Endodermal cell (in vitro differentiated cells): ENCODE measurements at regions not wholly inside any gene's neighbourhood (a gene's known extent, or its start where the extent isn't known, plus 50 kb on each side); places are given as distances from the start of the nearest gene placed in this dataset.
"Not testable (repeated sequence)": the region's sequence is repeated elsewhere in the genome, so short reads cannot be mapped to it uniquely, and the experiment has no call there.

Experiments
- DNase-seq: peaks from one replicate; pipeline ENCODE4 v3.0.0-alpha.2; 2017
- H3K27ac ChIP-seq: 2 replicates; pipeline ENCODE4 v1.5.1; 2013; ENCODE audit warnings: mild to moderate bottlenecking, low read depth, low read length, moderate library complexity
- H3K27me3 ChIP-seq: 2 replicates; pipeline ENCODE4 v1.6.1; 2013; ENCODE audit warnings: mild to moderate bottlenecking, low read length, moderate library complexity; ENCODE audit not compliant: insufficient read depth, control insufficient read depth, poor library complexity, severe bottlenecking
- H3K36me3 ChIP-seq: 2 replicates; pipeline ENCODE4 v1.7.0; 2013; ENCODE audit warnings: mild to moderate bottlenecking, low read length, moderate library complexity; ENCODE audit not compliant: control insufficient read depth, insufficient read depth
- H3K4me1 ChIP-seq: one replicate; pipeline ENCODE4 v1.7.0; 2013; ENCODE audit warnings: low read length; ENCODE audit not compliant: control insufficient read depth, insufficient read depth
- H3K4me3 ChIP-seq: 2 replicates; pipeline ENCODE4 v1.5.1; 2013; ENCODE audit warnings: mild to moderate bottlenecking, low read length, moderate library complexity
- H3K9ac ChIP-seq: 2 replicates; pipeline ENCODE4 v1.6.1; 2013; ENCODE audit warnings: mild to moderate bottlenecking, low read length, moderate library complexity; ENCODE audit not compliant: poor library complexity, severe bottlenecking; ENCODE audit errors: extremely low read depth
- H3K9me3 ChIP-seq: 2 replicates; pipeline ENCODE4 v1.6.1; 2013; ENCODE audit warnings: mild to moderate bottlenecking, low read length, moderate library complexity; ENCODE audit not compliant: control insufficient read depth
- H3K27ac Mint-ChIP-seq: 2 replicates; pipeline ENCODE4 v1.8.0; 2020; ENCODE audit warnings: mixed read lengths
- H3K27me3 Mint-ChIP-seq: 2 replicates; pipeline ENCODE4 v1.8.0; 2021; ENCODE audit warnings: mild to moderate bottlenecking, mixed read lengths; ENCODE audit not compliant: insufficient read depth
- H3K36me3 Mint-ChIP-seq: 2 replicates; pipeline ENCODE4 v1.8.0; 2020; ENCODE audit warnings: low read depth, mixed read lengths
- H3K4me1 Mint-ChIP-seq: 2 replicates; pipeline ENCODE4 v1.8.0; 2020; ENCODE audit warnings: mixed read lengths
- H3K4me3 Mint-ChIP-seq: 2 replicates; pipeline ENCODE4 v1.8.0; 2020; ENCODE audit warnings: mild to moderate bottlenecking, moderate library complexity, mixed read lengths
- H3K9me3 Mint-ChIP-seq: 2 replicates; pipeline ENCODE4 v1.8.0; 2020; ENCODE audit warnings: mild to moderate bottlenecking, mixed read lengths
- WGBS, 2 experiments: methylation state at CpG; one replicate each; pipeline versions ENCODE4 v1.1.5 to v1.1.7; 2013; ENCODE audit warnings: missing lambda C conversion rate in 2 of 2, mixed read lengths in 1 of 2; ENCODE audit not compliant: insufficient coverage in 1 of 2, insufficient read length in 1 of 2; 5-methylcytosine and 5-hydroxymethylcytosine counted together
- TF ChIP-seq, protein P1 (sequence below): fragments of 200-600 bp; sonication (generic); conservative IDR thresholded peaks from 2 replicates; pipeline ENCODE4 v1.5.0; 2021; ENCODE audit warnings: antibody characterized with exemption, mild to moderate bottlenecking

DNA sequence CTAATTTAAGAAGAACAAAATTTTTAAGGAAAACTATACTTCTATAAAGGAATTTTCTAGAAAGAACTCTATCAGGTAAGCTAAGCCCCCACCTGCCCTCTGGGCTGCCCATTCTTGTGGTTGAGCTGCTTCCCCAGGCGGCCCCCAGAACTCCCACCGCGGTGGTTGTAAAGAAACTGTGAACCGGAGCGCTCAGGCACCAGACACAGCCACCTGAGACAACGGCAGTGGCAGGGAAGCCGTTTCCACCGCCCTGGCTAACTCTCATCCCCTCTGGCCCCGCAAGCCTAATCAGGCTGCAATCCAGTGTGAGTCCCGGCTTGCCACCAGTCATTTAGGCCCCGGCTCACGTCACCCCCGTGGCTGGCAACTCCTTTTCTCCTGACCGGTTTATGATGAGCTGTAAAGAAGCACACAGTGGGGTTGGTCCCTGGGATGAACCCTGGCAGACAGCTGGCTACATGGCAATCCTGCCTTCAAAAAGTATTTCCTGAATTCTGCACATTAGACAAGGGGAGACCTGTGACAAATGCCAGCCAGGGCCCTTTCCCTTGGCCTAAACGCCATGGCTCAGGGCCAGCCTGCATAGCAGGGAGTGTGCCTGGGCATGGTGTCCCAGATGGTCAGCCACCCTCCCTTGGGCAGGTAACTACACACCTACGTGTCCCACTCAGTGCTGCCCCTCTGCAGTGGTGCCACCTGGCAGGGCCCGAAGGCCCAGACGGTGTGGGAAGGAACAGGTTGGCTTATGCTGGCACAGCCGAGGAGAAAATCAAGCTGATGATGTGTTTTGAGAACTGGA lies 63.8 kb upstream of the GPR31 start:
- Histone ChIP-seq H3K9ac (no peak overlapping the region), H3K9me3 (no peaks in the 10 kb centered on the region), H3K36me3 (no peaks in the 10 kb centered on the region), H3K4me3 (no peak overlapping the region), H3K27ac (no peak overlapping the region), H3K4me1 (peaks cover 11% of the 10 kb centered on the region), H3K27me3 (no peaks in the 10 kb centered on the region)
- DNase-seq, result no peak
- TF ChIP-seq, protein P1, sequence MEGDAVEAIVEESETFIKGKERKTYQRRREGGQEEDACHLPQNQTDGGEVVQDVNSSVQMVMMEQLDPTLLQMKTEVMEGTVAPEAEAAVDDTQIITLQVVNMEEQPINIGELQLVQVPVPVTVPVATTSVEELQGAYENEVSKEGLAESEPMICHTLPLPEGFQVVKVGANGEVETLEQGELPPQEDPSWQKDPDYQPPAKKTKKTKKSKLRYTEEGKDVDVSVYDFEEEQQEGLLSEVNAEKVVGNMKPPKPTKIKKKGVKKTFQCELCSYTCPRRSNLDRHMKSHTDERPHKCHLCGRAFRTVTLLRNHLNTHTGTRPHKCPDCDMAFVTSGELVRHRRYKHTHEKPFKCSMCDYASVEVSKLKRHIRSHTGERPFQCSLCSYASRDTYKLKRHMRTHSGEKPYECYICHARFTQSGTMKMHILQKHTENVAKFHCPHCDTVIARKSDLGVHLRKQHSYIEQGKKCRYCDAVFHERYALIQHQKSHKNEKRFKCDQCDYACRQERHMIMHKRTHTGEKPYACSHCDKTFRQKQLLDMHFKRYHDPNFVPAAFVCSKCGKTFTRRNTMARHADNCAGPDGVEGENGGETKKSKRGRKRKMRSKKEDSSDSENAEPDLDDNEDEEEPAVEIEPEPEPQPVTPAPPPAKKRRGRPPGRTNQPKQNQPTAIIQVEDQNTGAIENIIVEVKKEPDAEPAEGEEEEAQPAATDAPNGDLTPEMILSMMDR, result no peak
- Mint-ChIP-seq H3K27ac (no peak overlapping the region), H3K9me3 (no peaks in the 10 kb centered on the region), H3K36me3 (no peaks in the 10 kb centered on the region), H3K4me3 (no peak overlapping the region), H3K4me1 (peaks cover 35% of the 10 kb centered on the region), H3K27me3 (no peaks in the 10 kb centered on the region)
- 84 to 94% methylated on average over 12 to 16 of the region's 19 CpGs for WGBS, 2 experiments

- not testable (repeated sequence) for H3K36me3 Mint-ChIP-seq, H3K4me3 ChIP-seq, H3K36me3 ChIP-seq, H3K27me3 Mint-ChIP-seq, H3K9me3 Mint-ChIP-seq, H3K9ac ChIP-seq, H3K27ac ChIP-seq, H3K9me3 ChIP-seq, H3K27me3 ChIP-seq
- peaks cover 23% of the 10 kb centered on the region for H3K4me1 ChIP-seq
- 33 to 35% methylated on average over 4 to 10 of the region's 13 CpGs for WGBS, 2 experiments
- H3K4me3 Mint-ChIP-seq, result peak overlapping the region; percentile 23
- H3K27ac Mint-ChIP-seq, result peak overlapping the region; percentile 74
- H3K4me1 Mint-ChIP-seq, result peaks cover 76% of the 10 kb centered on the region
- DNase-seq, result peak; percentile 79
Measured at GRCh38 chr6:167225566-167226382, 65.3 kb upstream of the UNC93A start.

- Histone ChIP-seq H3K9ac (no peak overlapping the region), H3K4me3 (no peak overlapping the region), H3K9me3 (no peaks in the 10 kb centered on the region), H3K36me3 (no peaks in the 10 kb centered on the region), H3K27me3 (no peaks in the 10 kb centered on the region), H3K27ac (no peak overlapping the region), H3K4me1 (peaks cover 23% of the 10 kb centered on the region)
- 43 to 50% methylated on average over 1 to 3 of the region's 3 CpGs for WGBS, 2 experiments
- no peaks in the 10 kb centered on the region for H3K9me3 Mint-ChIP-seq
- DNase-seq, result no peak
- TF ChIP-seq, protein P1, result no peak
- H3K36me3 Mint-ChIP-seq, result no peaks in the 10 kb centered on the region
- H3K4me1 Mint-ChIP-seq, result peaks cover 76% of the 10 kb centered on the region
- no peak overlapping the region for H3K27ac Mint-ChIP-seq
- no peak overlapping the region for H3K4me3 Mint-ChIP-seq
- H3K27me3 Mint-ChIP-seq, result no peaks in the 10 kb centered on the region
Measured at GRCh38 chr6:167226383-167226685, 64.8 kb upstream of the UNC93A start.
